ENCODE measurements at regions not wholly inside any gene's neighbourhood (a gene's known extent, or its start where the extent isn't known, plus 50 kb on each side); places are given as distances from the start of the nearest gene placed in this dataset.

DNA sequence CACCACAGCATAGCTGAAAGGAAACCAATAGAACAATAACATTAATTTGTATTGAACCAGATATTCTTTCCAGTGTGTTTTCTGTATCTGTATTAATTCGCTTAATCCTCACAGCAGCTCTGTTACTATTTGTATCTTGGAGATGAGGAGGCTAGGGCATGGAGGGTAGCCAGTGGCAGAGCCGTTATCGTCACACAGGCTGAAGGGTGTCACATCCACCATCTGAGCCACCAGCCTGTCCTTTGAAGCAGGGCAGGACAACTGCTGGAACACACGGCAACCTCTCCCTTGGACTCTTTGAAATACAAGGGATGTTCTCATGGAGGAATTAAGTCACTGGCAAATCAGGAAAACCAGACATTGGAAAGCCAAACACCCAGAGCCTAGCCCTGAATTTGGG, 628.0 kb upstream of the CDH4 start:
- TF ChIP-seq POLR2A (IDR thresholded peaks at IDR 0.05; ENCODE audit: low read length) (no peak), CEBPB (IDR thresholded peaks at IDR 0.05) (no peak), MAZ (IDR thresholded peaks at IDR 0.05; ENCODE audit: borderline replicate concordance, low read depth, low read length) (no peak), ZNF302 (CRISPR knock-in tag; IDR thresholded peaks at IDR 0.05) (no peak)
- TF ChIP-seq, protein P1, sequence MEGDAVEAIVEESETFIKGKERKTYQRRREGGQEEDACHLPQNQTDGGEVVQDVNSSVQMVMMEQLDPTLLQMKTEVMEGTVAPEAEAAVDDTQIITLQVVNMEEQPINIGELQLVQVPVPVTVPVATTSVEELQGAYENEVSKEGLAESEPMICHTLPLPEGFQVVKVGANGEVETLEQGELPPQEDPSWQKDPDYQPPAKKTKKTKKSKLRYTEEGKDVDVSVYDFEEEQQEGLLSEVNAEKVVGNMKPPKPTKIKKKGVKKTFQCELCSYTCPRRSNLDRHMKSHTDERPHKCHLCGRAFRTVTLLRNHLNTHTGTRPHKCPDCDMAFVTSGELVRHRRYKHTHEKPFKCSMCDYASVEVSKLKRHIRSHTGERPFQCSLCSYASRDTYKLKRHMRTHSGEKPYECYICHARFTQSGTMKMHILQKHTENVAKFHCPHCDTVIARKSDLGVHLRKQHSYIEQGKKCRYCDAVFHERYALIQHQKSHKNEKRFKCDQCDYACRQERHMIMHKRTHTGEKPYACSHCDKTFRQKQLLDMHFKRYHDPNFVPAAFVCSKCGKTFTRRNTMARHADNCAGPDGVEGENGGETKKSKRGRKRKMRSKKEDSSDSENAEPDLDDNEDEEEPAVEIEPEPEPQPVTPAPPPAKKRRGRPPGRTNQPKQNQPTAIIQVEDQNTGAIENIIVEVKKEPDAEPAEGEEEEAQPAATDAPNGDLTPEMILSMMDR (IDR thresholded peaks at IDR 0.05), result no peak
- TF ChIP-seq, protein P2, sequence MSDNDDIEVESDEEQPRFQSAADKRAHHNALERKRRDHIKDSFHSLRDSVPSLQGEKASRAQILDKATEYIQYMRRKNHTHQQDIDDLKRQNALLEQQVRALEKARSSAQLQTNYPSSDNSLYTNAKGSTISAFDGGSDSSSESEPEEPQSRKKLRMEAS (IDR thresholded peaks at IDR 0.05), result no peak
